Heart left ventricle (tissue), 13 donors: ENCODE measurements at regions not wholly inside any gene's neighbourhood (a gene's known extent, or its start where the extent isn't known, plus 50 kb on each side); places are given as distances from the start of the nearest gene placed in this dataset.
"Not testable (repeated sequence)": the region's sequence is repeated elsewhere in the genome, so short reads cannot be mapped to it uniquely, and the experiment has no call there.

Experiments used
- CTCF ChIP-seq, 12 donors: fragments of 200-600 bp; sonication (generic) in 4 of 12; IDR thresholded peaks; one replicate each; pipeline versions ENCODE4 v1.5.0 to v1.8.0; 2018 to 2022; ENCODE audit warnings: antibody characterized with exemption in 12 of 12, mild to moderate bottlenecking in 5 of 12
- POLR2A ChIP-seq, 2 donors: fragments of 450-650 bp; IDR thresholded peaks; one replicate each; pipeline ENCODE4 v1.6.1; 2017; ENCODE audit warnings: antibody characterized with exemption in 2 of 2, mild to moderate bottlenecking in 2 of 2, moderate library complexity in 2 of 2
- donor health status: ischemic (EF 13 %, LVEDD 7.1; RV severe dilation, severe dysfunction).
- donor health status: DM: no; HTN: yes; CAD: no.
- donor health status: DM: no; HTN: no; CAD: no.
- donor health status: ischemic (EF 25% LVEDD 6.9; RV normal size, moderate dysfunction).
- donor health status: ischemic (EF 25% LVEDD 5.7; RV mildly dilated, moderate dysfunction).
- donor health status: ischemic (EF 35%, LVEDD 5.7; RV mildly dilated, moderate dysfunction).
- donor health status: nonischemic (EF 11% LVEDD 7.7; RV severe dilation, severe dysfunction).
- donor health status: DM: yes; HTN: yes; CAD: no.
- donor health status: PGD.
- donor health status: ischemic (EF 29% LVEDD 5.4; RV normal size, mild dysfunction).
- donor health status: nonischemic (EF 23%, LVEDD 6.1; RV moderate dilation, normal function).

GRCh38 chr22:10662818-10663217, 4865.2 kb upstream of the OR11H1 start:
- TF ChIP-seq CTCF, POLR2A (IDR thresholded peaks at IDR 0.05): not testable (repeated sequence)
